IMR-90 (cell line): ENCODE measurements at regions not wholly inside any gene's neighbourhood (a gene's known extent, or its start where the extent isn't known, plus 50 kb on each side); places are given as distances from the start of the nearest gene placed in this dataset.
A peak's percentile ranks its signal among the peaks of the same experiment; 100 is the strongest.

Experiments used
- ATAC-seq: fragments of 200-7000 bp; cut with Tn5 transposase; 2 replicates; pipeline ENCODE4 v1.9.1; 2020; ENCODE audit warnings: low read depth, mild to moderate bottlenecking, moderate library complexity
- BruUV-seq: library from RNA; stranded (reverse); fragments of 400-500 nt; replicated peaks from 2 replicates; lab custom pipeline; 2021; lab: Mats Ljungman, UMichigan
- CTCF ChIA-PET: fragments of 300-600 bp; formaldehyde crosslinking; extraction: SDS; loops from one replicate; lab custom pipeline; 2021; ENCODE audit warnings: antibody characterized with exemption; lab: Yijun Ruan, JAX
- POLR2A ChIA-PET: fragments of 300-600 bp; sonication (Branson Sonifier 250); formaldehyde crosslinking; loops from one replicate; lab custom pipeline; 2022; ENCODE audit warnings: antibody characterized with exemption; ENCODE audit not compliant: unreplicated experiment; lab: Charles Lee
- DNase-seq: peaks from one replicate; pipeline ENCODE4 v3.0.0; 2013
- H2AFZ ChIP-seq: replicated peaks from 2 replicates; pipeline ENCODE3; 2013; ENCODE audit warnings: low read length, mild to moderate bottlenecking; ENCODE audit not compliant: poor library complexity
- H2AK5ac ChIP-seq: 2 replicates; pipeline ENCODE4 v1.6.1; 2013; ENCODE audit warnings: low read depth, low read length, inconsistent platforms
- H2AK9ac ChIP-seq: replicated peaks from 2 replicates; pipeline ENCODE3; 2013; ENCODE audit warnings: mild to moderate bottlenecking, low read depth, low read length, moderate library complexity; ENCODE audit not compliant: poor library complexity
- H2BK120ac ChIP-seq: 2 replicates; pipeline ENCODE4 v1.6.1; 2013; ENCODE audit warnings: low read depth, low read length, inconsistent platforms
- H2BK15ac ChIP-seq: 3 replicates; pipeline ENCODE4 v1.6.1; 2013; ENCODE audit warnings: low read depth, low read length, inconsistent platforms
- H2BK20ac ChIP-seq: 2 replicates; pipeline ENCODE4 v1.6.1; 2013; ENCODE audit warnings: low read depth, mild to moderate bottlenecking, inconsistent platforms, low read length, moderate library complexity
- H2BK5ac ChIP-seq: 2 replicates; pipeline ENCODE4 v1.6.1; 2013; ENCODE audit warnings: mild to moderate bottlenecking, low read depth, low read length, inconsistent platforms; ENCODE audit not compliant: poor library complexity, severe bottlenecking
- H3K14ac ChIP-seq: replicated peaks from 2 replicates; pipeline ENCODE4 v1.6.1; 2013; ENCODE audit warnings: low read depth, low read length, inconsistent platforms
- H3K18ac ChIP-seq: 2 replicates; pipeline ENCODE4 v1.6.1; 2013; ENCODE audit warnings: low read depth, low read length, control low read depth
- H3K23ac ChIP-seq: 2 replicates; pipeline ENCODE4 v1.6.1; 2013; ENCODE audit warnings: low read depth, low read length, inconsistent platforms
- H3K27ac ChIP-seq: 2 replicates; pipeline ENCODE4 v1.5.1; 2013; ENCODE audit warnings: mild to moderate bottlenecking, control low read depth, low read length; ENCODE audit not compliant: insufficient read depth
- H3K27me3 ChIP-seq: 2 replicates; pipeline ENCODE4 v1.6.1; 2013; ENCODE audit warnings: low read length; ENCODE audit not compliant: control insufficient read depth, insufficient read depth
- H3K36me3 ChIP-seq: 2 replicates; pipeline ENCODE4 v1.6.1; 2013; ENCODE audit warnings: low read length, mixed read lengths; ENCODE audit not compliant: control insufficient read depth, insufficient read depth
- H3K4ac ChIP-seq: 2 replicates; pipeline ENCODE4 v1.6.1; 2013; ENCODE audit warnings: low read depth, low read length, inconsistent platforms
- H3K4me1 ChIP-seq: 2 replicates; pipeline ENCODE4 v1.6.1; 2013; ENCODE audit warnings: low read length, mixed read lengths; ENCODE audit not compliant: control insufficient read depth, insufficient read depth
- H3K4me2 ChIP-seq: 2 replicates; pipeline ENCODE4 v1.6.1; 2013; ENCODE audit warnings: low read depth, mild to moderate bottlenecking, control low read depth, low read length, moderate library complexity
- H3K4me3 ChIP-seq: 2 replicates; pipeline ENCODE4 v1.5.1; 2013; ENCODE audit warnings: low read depth, mild to moderate bottlenecking, control low read depth, low read length, moderate library complexity; ENCODE audit not compliant: insufficient read depth
- H3K56ac ChIP-seq: 2 replicates; pipeline ENCODE4 v1.6.1; 2013; ENCODE audit warnings: low read length, inconsistent platforms; ENCODE audit not compliant: insufficient read depth; ENCODE audit errors: extremely low read depth
- H3K79me1 ChIP-seq, 2 experiments: 2 replicates each; pipeline ENCODE4 v1.6.1; 2013; ENCODE audit warnings: low read length in 2 of 2, inconsistent platforms in 1 of 2, low read depth in 1 of 2
- H3K9ac ChIP-seq: 2 replicates; pipeline ENCODE4 v1.6.1; 2013; ENCODE audit warnings: low read depth, low read length, control low read depth
- H3K9me1 ChIP-seq: 2 replicates; pipeline ENCODE4 v1.6.1; 2013; ENCODE audit warnings: low read length, inconsistent platforms; ENCODE audit not compliant: insufficient read depth
- H3K9me3 ChIP-seq: 2 replicates; pipeline ENCODE4 v1.6.1; 2013; ENCODE audit warnings: low read length; ENCODE audit not compliant: control insufficient read depth, insufficient read depth
- H4K20me1 ChIP-seq: 2 replicates; pipeline ENCODE4 v1.6.1; 2013; ENCODE audit warnings: low read length, inconsistent platforms; ENCODE audit not compliant: insufficient read depth
- H4K5ac ChIP-seq: 2 replicates; pipeline ENCODE4 v1.6.1; 2013; ENCODE audit warnings: mild to moderate bottlenecking, low read depth, low read length, control low read depth
- H4K8ac ChIP-seq, 2 experiments: 2 replicates each; pipeline ENCODE4 v1.6.1; 2013; ENCODE audit warnings: low read depth in 2 of 2, low read length in 2 of 2, control low read depth in 1 of 2, inconsistent platforms in 1 of 2
- H4K91ac ChIP-seq: 2 replicates; pipeline ENCODE4 v1.6.1; 2013; ENCODE audit warnings: low read depth, low read length, inconsistent platforms; ENCODE audit not compliant: insufficient read depth
- MAFK ChIP-seq: IDR thresholded peaks from 2 replicates; pipeline ENCODE4 v1.6.1; 2012; ENCODE audit warnings: low read depth, low read length, improper control_type of control experiment
- MXI1 ChIP-seq: IDR thresholded peaks from 2 replicates; pipeline ENCODE4 v1.6.1; 2012; ENCODE audit warnings: low read depth, mild to moderate bottlenecking, low read length, moderate library complexity, borderline replicate concordance
- WGBS, 2 experiments: methylation state at CpG; one replicate each; pipeline versions ENCODE4 v1.1.5 to v1.1.7; 2013; ENCODE audit warnings: missing lambda C conversion rate in 2 of 2; ENCODE audit not compliant: insufficient read length in 1 of 2; ENCODE audit errors: extremely low coverage in 2 of 2; 5-methylcytosine and 5-hydroxymethylcytosine counted together
- dilution Hi-C: fragments of 300-500 bp; cut with HindIII; formaldehyde crosslinking; loops from one replicate; pipeline ENCODE4 v1.14.3; 2018; ENCODE audit warnings: low sequenced_read_pairs; ENCODE audit not compliant: unreplicated experiment
- in situ Hi-C: fragments of 300-500 bp; cut with MboI; formaldehyde crosslinking; loops from 3 replicates; pipeline ENCODE4 v1.14.3; 2019; ENCODE audit warnings: low sequenced_read_pairs, inconsistent platforms, mixed read lengths
- intact Hi-C: fragments of 100-400 bp; cut with micrococcal nuclease; formaldehyde crosslinking; loops from 2 replicates; pipeline ENCODE4 v1.10.0; 2022

DNA sequence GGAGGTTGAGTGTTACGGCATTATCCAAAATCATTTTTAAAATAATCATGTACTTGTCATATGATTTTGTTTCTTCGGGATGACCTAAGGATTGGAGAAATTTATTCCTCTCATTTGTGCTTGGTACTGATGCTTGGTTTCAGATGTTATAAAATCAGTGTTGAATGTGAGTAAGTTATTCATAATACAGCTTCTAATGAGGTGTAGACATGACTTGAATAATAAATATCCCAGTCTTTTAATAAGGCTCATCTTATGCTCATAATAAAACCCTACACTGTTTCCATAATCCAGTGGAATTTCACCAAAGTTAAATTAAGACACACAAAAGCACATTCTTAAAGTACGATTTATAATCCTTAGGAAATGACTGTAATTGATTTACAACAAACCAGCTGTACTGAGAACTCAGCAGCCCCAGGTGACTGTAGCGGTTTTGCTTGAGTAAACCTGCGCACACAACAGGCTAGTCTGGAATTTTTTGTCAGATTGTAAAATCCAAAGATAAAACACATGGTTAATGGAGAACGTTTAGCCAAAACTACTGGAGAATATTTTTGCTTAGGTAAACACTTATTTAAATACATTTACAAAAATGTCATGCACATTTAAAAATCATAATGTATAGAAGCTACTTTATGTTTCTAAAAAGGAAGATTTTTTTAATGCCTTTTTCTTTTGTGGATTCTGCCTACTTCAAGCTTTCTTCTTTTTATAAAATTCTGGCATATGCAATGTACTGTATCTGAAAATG, 609.8 kb upstream of the GRAMD2B start:
- Histone ChIP-seq H3K4me2 (no peak overlapping the region), H2AFZ (no peak overlapping the region), H3K27me3 (no peaks in the 10 kb centered on the region), H3K9ac (no peak overlapping the region), H2BK5ac (no peak overlapping the region), H2BK120ac (no peak overlapping the region), H2AK9ac (no peak overlapping the region), H2BK20ac (no peak overlapping the region), H2AK5ac (no peak overlapping the region), H3K79me1 (no peaks in the 10 kb centered on the region), H4K8ac (no peak overlapping the region), H3K4ac (no peak overlapping the region), H3K36me3 (no peaks in the 10 kb centered on the region), H3K9me3 (no peaks in the 10 kb centered on the region), H3K9me1 (no peaks in the 10 kb centered on the region), H4K91ac (no peak overlapping the region), H4K5ac (no peak overlapping the region), H2BK15ac (no peak overlapping the region), H3K14ac (no peak overlapping the region), H3K56ac (no peak overlapping the region), H4K20me1 (no peaks in the 10 kb centered on the region), H3K23ac (no peak overlapping the region), H3K4me1 (no peaks in the 10 kb centered on the region), H3K4me3 (no peak overlapping the region), H3K18ac (no peak overlapping the region), H3K27ac (no peak overlapping the region)
- ATAC-seq (no peak), DNase-seq (no peak)
- no TSS peak for BruUV-seq
- intact Hi-C loops: no loop called here
- CTCF ChIA-PET: no interaction called here
- TF ChIP-seq MAFK (peak; percentile 43), MXI1 (no peak)
- POLR2A ChIA-PET: no interaction called here
- no CpG with 5 or more reads among the region's 6 CpGs for WGBS, 2 experiments
- in situ Hi-C loops: no loop called here
- dilution Hi-C loops: no loop called here
